PC-3 (cell line): ENCODE measurements at regions not wholly inside any gene's neighbourhood (a gene's known extent, or its start where the extent isn't known, plus 50 kb on each side); places are given as distances from the start of the nearest gene placed in this dataset.

Source experiments
- ATAC-seq: fragments of 200-7000 bp; cut with Tn5 transposase; 2 replicates; pipeline ENCODE4 v1.9.1; 2020; ENCODE audit warnings: mild to moderate bottlenecking, moderate library complexity
- BruUV-seq: library from RNA; stranded (reverse); fragments of 400-500 nt; replicated peaks from 2 replicates; lab custom pipeline; 2021; lab: Mats Ljungman, UMichigan
- CTCF ChIA-PET: fragments of 300-600 bp; sonication (Branson Sonifier 250); formaldehyde crosslinking; loops from one replicate; lab custom pipeline; 2022; ENCODE audit warnings: antibody characterized with exemption; lab: Charles Lee
- POLR2A ChIA-PET: fragments of 300-600 bp; sonication (Branson Sonifier 250); formaldehyde crosslinking; loops from one replicate; lab custom pipeline; 2022; ENCODE audit warnings: antibody characterized with exemption; ENCODE audit not compliant: unreplicated experiment; lab: Charles Lee
- DNase-seq: peaks from one replicate; pipeline ENCODE4 v3.0.0-alpha.2; 2015
- H2AFZ ChIP-seq: fragments of 300-600 bp; sonication (generic); 2 replicates; pipeline ENCODE4 v1.6.0; 2016; ENCODE audit warnings: antibody characterized with exemption, low read length
- H3F3A ChIP-seq: fragments of 300-600 bp; sonication (generic); one replicate; pipeline ENCODE4 v1.6.0; 2017; ENCODE audit warnings: antibody characterized with exemption, low read length, control low read depth, mild to moderate bottlenecking; ENCODE audit not compliant: unreplicated experiment
- H3K27ac ChIP-seq: fragments of 300-600 bp; sonication (generic); 2 replicates; pipeline ENCODE4 v1.5.1; 2016; ENCODE audit warnings: mild to moderate bottlenecking, low read length
- H3K27me3 ChIP-seq: fragments of 300-600 bp; sonication (generic); 2 replicates; pipeline ENCODE4 v1.6.1; 2016; ENCODE audit warnings: low read length, mixed read lengths
- H3K36me3 ChIP-seq: fragments of 300-600 bp; sonication (generic); 2 replicates; pipeline ENCODE4 v1.6.1; 2016; ENCODE audit warnings: low read depth, mixed run types, low read length, mixed read lengths
- H3K4me1 ChIP-seq: fragments of 300-600 bp; sonication (generic); 2 replicates; pipeline ENCODE4 v1.5.1; 2016; ENCODE audit warnings: low read length; ENCODE audit not compliant: insufficient read depth
- H3K4me2 ChIP-seq: fragments of 300-600 bp; sonication (generic); 2 replicates; pipeline ENCODE4 v1.6.0; 2016; ENCODE audit warnings: low read length
- H3K4me3 ChIP-seq: fragments of 300-600 bp; sonication (generic); 2 replicates; pipeline ENCODE4 v1.5.1; 2016; ENCODE audit warnings: mild to moderate bottlenecking, low read length, mixed read lengths
- H3K79me2 ChIP-seq: fragments of 300-600 bp; sonication (generic); 2 replicates; pipeline ENCODE4 v1.6.1; 2017; ENCODE audit warnings: low read length, mixed read lengths
- H3K9ac ChIP-seq: fragments of 300-600 bp; sonication (generic); 2 replicates; pipeline ENCODE4 v1.6.0; 2016; ENCODE audit warnings: mild to moderate bottlenecking, low read length
- H3K9me2 ChIP-seq: fragments of 300-600 bp; sonication (generic); replicated peaks from 2 replicates; pipeline ENCODE4 v1.6.1; 2016; ENCODE audit warnings: mixed run types, low read length, mixed read lengths
- H3K9me3 ChIP-seq: fragments of 300-600 bp; sonication (generic); 2 replicates; pipeline ENCODE4 v1.6.1; 2016; ENCODE audit warnings: low read length, mixed read lengths
- H4K20me1 ChIP-seq: fragments of 300-600 bp; sonication (generic); 2 replicates; pipeline ENCODE4 v1.6.1; 2016; ENCODE audit warnings: low read length, mixed read lengths
- CTCF ChIP-seq: fragments of 300-600 bp; sonication (generic); conservative IDR thresholded peaks from 2 replicates; pipeline ENCODE4 v1.5.1; 2017; ENCODE audit warnings: antibody characterized with exemption, low read depth, mild to moderate bottlenecking, low read length
- EZH2 ChIP-seq: fragments of 300-600 bp; sonication (generic); IDR thresholded peaks from one replicate; pipeline ENCODE4 v1.6.1; 2017; ENCODE audit warnings: antibody characterized with exemption, mild to moderate bottlenecking, low read length; ENCODE audit not compliant: unreplicated experiment
- EZH2phosphoT487 ChIP-seq: fragments of 300-600 bp; sonication (generic); IDR thresholded peaks from 2 replicates; pipeline ENCODE4 v1.6.1; 2018; ENCODE audit warnings: mild to moderate bottlenecking, antibody characterized with exemption, low read length, borderline replicate concordance
- intact Hi-C: fragments of 100-400 bp; cut with micrococcal nuclease; formaldehyde crosslinking; loops from 2 replicates; pipeline ENCODE4 v1.9.0; 2023

DNA sequence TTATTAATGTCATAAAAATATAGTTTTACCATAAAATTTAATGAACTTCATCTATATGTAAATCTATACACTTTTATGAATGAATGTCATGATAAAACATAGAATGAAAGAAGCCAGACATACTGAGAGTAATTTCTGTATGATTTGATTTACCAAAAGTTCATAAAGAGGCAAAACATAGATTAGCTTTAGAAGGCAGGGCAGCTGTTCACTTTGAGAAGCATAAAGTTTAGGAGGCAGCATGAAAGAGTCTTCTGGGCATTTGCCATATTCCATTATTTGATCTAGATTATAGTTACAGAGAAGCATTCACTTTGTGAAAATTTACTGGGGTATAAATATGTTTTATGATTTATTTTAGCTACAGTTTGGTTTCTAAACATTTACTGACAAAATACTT is 487.2 kb downstream of the ANKRD7 start:
- BruUV-seq = no TSS peak
- H3K27me3 ChIP-seq = no peaks in the 10 kb centered on the region
- intact Hi-C loops = no loop called here
- H3K79me2 ChIP-seq = no peaks in the 10 kb centered on the region
- H3K9me3 ChIP-seq = 0 out of 2 replicates have a peak, but pooled peaks cover 3% of the 10 kb centered on the region
- ATAC-seq = peak; percentile 55
- no peaks in the 10 kb centered on the region for H3F3A ChIP-seq
- no peak overlapping the region for H3K4me2 ChIP-seq
- no peak overlapping the region for H3K9ac ChIP-seq
- CTCF ChIA-PET = no interaction called here
- H3K4me3 ChIP-seq = no peak overlapping the region
- POLR2A ChIA-PET = no interaction called here
- no peak overlapping the region for H3K27ac ChIP-seq
- H3K9me2 ChIP-seq = no peaks in the 10 kb centered on the region
- H2AFZ ChIP-seq = no peak overlapping the region
- no peaks in the 10 kb centered on the region for H4K20me1 ChIP-seq
- DNase-seq = no peak
- TF ChIP-seq CTCF = no peak
- TF ChIP-seq EZH2 = no peak
- TF ChIP-seq EZH2phosphoT487 = no peak
- no peaks in the 10 kb centered on the region for H3K4me1 ChIP-seq
- H3K36me3 ChIP-seq = no peaks in the 10 kb centered on the region

GRCh38 chr7:118713039-118713438 is 488.5 kb downstream of the ANKRD7 start:
- Histone ChIP-seq H3K4me3 (no peak overlapping the region), H3K79me2 (no peaks in the 10 kb centered on the region), H3K9me3 (0 out of 2 replicates have a peak, but pooled peaks cover 3% of the 10 kb centered on the region), H3K27ac (no peak overlapping the region), H2AFZ (no peak overlapping the region), H3K36me3 (no peaks in the 10 kb centered on the region), H3K4me1 (no peaks in the 10 kb centered on the region), H3K27me3 (no peaks in the 10 kb centered on the region), H3F3A (no peaks in the 10 kb centered on the region), H3K4me2 (no peak overlapping the region), H3K9ac (no peak overlapping the region), H4K20me1 (no peaks in the 10 kb centered on the region), H3K9me2 (no peaks in the 10 kb centered on the region)
- no peak for TF ChIP-seq EZH2phosphoT487
- TF ChIP-seq CTCF = no peak
- no peak for TF ChIP-seq EZH2
- BruUV-seq = no TSS peak
- DNase-seq (no peak), ATAC-seq (no peak)
- ChIA-PET CTCF (no interaction called here), POLR2A (interaction anchor here (0.6 kb wide), 1 partner anchor 31 kb away, joined by 3 read pairs; no protein-coding TSS in a partner anchor)
- intact Hi-C loops = no loop called here

DNA sequence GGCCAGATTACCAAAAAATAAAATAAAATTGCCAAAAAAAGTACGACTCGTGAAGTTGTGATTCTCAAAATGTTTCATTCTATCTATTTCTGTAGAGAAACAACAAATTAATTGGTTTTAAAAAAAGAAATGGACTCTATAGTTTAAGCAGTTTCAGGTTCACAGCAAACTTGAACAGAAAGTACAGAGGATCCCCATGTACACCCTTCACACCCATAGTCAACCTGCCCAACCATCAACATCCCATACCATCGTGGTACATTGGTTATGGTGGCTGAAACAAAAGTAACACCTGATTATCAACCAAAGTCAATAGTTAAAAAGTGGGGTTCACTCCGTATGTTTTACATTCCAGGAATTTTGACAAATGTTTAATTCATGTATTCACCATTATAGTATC is 496.1 kb downstream of the ANKRD7 start:
- no peaks in the 10 kb centered on the region for H3K36me3 ChIP-seq
- ChIA-PET CTCF (no interaction called here), POLR2A (no interaction called here)
- no peaks in the 10 kb centered on the region for H3K27me3 ChIP-seq
- no peaks in the 10 kb centered on the region for H3K4me1 ChIP-seq
- ATAC-seq (no peak), DNase-seq (no peak)
- H3K4me2 ChIP-seq = no peak overlapping the region
- no peaks in the 10 kb centered on the region for H3K9me2 ChIP-seq
- intact Hi-C loops = no loop called here
- BruUV-seq = no TSS peak
- no peaks in the 10 kb centered on the region for H3F3A ChIP-seq
- no peaks in the 10 kb centered on the region for H3K79me2 ChIP-seq
- no peak overlapping the region for H3K27ac ChIP-seq
- no peak overlapping the region for H3K9ac ChIP-seq
- TF ChIP-seq CTCF (no peak), EZH2phosphoT487 (no peak), EZH2 (no peak)
- H2AFZ ChIP-seq = no peak overlapping the region
- H4K20me1 ChIP-seq = no peaks in the 10 kb centered on the region
- 0 out of 2 replicates have a peak, but pooled peaks cover 4% of the 10 kb centered on the region for H3K9me3 ChIP-seq
- no peak overlapping the region for H3K4me3 ChIP-seq
